ENCODE measurements at regions not wholly inside any gene's neighbourhood (a gene's known extent, or its start where the extent isn't known, plus 50 kb on each side); places are given as distances from the start of the nearest gene placed in this dataset.

DNA sequence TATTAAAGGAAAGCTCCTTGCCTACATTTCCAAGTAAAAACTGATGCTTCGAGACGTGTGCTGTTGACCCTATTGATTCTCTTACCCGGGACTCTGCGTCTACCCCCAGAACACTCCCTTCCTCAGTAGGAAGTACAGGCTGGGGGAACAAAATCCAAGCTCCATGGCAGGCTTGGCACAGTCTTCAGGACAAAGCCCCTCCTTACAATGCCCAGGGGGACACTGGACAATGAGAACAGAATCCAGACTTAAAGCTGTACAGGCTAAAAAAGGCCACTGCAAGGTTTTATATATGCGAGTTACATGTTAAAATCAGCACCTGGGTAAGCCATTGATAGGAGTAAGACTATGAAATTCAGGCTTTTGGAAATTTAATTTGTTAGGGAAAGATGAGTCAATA lies 250.6 kb upstream of the DAPK1 start:
- no peak for DNase-seq (ENCODE audit: low read depth)

DNA sequence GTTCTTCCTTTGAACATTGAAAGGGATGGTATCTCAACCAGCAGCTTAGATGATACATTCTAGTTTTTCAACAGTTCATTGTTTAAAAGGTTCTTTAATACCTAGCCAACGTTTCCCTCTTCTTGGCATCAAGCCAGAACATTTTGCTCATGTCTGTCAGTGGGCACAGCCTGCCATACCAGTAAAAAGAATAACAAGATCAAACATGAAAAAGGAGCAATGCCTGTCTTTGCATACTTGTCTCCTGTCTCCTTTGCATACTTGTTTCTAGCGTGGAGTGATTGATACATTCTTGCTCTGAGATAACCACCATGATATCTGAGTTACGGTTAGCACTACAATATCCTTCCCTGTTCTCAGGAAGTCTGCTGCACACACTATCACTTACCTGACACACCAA lies 248.6 kb upstream of the DAPK1 start:
- DNase-seq (ENCODE audit: low read depth) = no peak

DNA sequence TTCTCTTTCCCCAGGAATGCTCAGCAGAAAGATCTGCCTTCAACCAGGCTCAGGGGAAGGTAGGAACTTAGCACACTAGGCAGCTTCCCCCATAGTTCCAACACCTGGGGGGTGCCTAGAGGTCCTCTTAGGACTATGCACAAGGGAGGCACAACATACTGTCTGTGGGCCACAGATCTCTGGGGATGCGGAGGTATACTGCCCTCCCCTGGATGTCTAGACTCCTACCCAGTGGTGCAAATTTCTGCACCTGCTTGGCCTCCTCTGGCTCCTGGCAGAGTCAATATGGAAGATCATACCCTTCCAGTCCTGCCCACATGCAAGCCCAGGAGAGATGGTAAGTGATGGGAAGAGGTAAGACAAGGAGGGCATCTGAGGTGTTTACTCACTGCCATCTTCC lies 247.5 kb upstream of the DAPK1 start:
- DNase-seq (ENCODE audit: low read depth) = no peak

DNA sequence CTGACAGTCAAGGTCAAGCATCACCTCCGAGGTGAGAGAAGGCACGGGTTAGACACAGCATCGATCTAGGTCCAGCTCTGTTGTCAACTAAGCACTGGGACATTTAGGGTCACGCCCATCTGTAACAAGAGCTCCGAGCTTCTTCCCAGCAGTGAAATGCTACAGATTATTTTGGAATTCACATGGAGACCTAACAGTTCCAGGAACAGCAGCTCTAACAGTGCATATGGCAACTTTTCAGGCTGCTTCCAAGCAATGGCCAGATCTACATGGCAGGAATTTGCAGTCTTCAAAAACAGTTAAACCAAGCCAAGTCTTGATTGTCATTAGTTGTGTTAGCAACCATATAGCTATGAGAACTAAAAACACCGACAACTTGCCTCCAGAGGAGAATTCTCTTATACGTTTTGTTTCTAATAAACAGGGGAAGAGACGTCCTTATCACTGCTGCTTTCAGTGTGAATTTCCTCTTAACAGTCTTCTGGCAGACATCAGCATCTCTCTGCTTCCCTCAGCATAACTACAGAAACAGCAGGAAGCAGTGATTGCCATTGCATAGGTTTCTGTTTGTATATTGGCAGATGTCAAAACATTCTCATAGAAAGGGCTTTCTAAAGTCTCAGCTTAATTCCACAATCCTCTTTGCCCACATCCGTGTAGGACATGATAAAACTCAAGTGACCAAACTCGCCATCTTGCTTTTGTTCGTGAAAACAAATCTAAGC lies 242.1 kb upstream of the DAPK1 start:
- no peak for DNase-seq (ENCODE audit: low read depth)

DNA sequence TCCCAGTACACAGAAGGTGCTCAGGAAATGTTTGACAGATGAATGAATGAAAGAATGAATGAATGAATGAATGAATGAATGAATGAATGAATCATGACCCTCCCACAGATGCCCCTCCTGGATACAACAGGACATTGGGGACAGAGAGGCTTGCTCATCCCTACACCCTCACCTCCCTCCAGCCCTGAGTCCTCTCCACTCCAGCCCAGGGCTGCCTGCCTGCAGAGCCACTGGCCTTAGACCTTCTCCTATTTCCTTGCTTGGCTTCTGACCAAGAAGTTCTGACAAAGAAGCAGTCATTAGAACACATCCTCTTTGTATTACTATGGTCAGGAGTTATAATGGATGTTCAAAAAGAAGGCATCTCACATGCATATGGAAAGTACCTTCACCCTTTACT lies 240.7 kb upstream of the DAPK1 start:
- no peak for DNase-seq (ENCODE audit: low read depth)

DNA sequence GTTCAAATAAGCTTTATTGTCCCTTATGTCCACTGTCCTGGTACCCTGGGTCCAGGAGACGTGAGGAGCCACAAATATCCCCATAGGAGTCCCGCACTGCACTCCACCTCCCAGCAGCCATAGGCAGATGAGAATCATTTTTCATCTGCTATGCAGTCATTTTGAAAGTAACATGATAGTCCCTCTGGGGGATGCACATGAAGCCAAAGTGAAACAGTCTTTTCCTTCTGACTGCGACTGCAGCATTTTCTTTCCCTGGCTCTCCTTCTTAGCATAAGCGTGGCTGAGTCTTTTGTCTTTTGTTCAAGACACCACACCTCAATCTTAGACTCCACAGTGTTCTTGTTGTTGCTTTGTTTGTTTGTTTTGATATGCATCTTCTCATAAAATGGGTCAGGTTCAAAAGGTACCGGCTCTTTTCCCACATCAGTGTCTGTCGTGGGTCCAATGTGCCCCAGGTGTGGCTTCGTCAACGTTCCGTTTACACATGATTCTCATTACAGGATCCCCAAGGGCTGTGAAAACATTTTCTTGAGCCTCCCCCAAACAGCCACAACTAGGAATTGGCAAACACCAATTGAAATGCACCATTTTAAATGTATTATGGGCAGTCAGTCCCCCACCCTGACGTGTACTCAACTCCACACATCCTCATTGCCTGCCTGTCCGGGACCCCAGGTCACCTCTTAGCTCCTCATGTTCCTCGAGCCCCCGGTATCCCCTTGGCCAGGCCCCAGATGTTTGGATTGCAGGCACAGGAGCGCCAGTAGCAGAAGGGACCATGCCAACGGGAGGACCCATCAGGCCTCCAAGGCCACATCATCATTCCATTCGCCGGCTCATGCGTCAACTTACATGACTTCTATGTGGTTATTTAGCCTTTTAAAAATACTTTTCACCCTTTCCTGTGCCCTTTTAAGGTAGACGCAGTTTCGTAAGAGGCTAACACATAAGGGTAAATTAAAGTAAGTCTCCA lies 237.8 kb upstream of the DAPK1 start:
- DNase-seq (ENCODE audit: low read depth) = peak; percentile 95

DNA sequence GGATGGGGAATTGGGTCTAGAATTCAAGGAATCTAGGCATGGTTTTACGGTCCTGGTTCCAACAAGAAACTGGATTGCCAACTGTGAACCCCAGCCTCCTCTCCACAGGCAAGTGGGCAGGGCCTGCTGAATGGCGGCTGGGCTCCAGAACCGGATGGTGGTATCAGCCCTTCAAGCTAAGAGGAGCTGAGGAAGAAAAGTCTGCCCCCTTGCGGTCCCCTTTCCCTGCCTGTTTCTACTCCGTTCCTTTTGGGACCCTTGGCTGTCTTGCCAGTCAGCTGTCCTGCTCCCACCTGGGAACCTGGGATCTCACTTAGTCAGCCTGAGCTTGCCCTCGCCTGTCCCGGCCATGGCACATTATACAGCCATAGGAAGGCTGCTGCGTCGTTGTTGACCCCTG lies 234.4 kb upstream of the DAPK1 start:
- DNase-seq (ENCODE audit: low read depth) = no peak

DNA sequence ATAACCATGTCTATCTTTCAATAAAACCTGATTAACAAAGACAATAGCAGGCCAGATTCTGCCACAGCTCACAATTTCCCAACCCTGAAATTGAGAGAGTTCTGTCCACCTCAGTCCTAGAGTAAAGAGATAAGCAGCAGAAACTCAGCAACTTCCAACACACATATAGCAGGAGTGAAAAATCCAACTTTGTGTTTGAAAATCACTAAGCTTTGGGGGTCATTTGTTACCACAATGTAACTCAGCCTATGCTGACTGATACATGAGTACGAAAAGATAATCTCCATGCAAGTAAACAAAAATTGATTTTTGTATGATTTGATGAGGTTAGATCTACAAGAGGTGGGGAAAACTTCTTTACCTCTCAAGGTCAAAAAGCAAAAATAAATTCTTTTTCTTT lies 231.0 kb upstream of the DAPK1 start:
- no peak for DNase-seq (ENCODE audit: low read depth)

DNA sequence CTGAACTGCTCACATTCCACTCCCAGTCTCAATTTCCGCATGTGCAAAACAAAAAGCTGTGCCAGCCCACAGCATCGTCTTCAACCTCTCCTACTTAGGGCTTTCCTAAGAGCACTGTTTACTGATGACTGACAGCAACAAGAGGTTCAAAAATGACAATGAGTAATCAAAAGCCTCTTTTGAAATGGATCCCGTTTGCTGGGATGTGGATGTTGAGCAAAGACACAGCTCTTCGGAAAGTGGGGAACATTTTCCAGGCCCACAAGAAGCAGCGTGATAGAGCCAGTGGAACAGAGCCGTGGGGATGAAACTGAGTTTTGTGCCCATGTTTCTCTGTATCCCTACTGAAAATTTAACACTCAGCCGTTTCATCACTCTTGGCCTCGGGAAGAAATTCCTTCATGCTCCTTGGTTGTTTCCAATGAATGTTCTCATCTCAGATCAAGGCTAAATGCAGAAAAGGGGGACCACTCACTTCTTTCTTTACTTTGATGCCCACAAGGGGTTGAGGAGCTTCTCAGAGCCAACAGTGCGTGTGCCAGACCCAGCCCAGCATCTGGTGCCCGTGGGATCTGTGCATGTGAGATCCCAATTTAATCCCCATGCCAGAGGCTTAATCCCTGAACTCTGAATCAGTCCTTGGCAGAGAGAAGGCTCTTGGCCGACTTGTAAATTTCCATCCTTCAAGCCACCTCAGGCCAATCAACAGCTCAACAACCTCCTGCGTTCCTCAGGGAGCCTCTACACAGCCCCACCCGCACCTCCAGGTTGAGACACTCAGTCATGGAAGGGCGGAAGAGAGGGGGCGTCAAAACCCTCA lies 230.2 kb upstream of the DAPK1 start:
- DNase-seq (ENCODE audit: low read depth) = peak; percentile 85

DNA sequence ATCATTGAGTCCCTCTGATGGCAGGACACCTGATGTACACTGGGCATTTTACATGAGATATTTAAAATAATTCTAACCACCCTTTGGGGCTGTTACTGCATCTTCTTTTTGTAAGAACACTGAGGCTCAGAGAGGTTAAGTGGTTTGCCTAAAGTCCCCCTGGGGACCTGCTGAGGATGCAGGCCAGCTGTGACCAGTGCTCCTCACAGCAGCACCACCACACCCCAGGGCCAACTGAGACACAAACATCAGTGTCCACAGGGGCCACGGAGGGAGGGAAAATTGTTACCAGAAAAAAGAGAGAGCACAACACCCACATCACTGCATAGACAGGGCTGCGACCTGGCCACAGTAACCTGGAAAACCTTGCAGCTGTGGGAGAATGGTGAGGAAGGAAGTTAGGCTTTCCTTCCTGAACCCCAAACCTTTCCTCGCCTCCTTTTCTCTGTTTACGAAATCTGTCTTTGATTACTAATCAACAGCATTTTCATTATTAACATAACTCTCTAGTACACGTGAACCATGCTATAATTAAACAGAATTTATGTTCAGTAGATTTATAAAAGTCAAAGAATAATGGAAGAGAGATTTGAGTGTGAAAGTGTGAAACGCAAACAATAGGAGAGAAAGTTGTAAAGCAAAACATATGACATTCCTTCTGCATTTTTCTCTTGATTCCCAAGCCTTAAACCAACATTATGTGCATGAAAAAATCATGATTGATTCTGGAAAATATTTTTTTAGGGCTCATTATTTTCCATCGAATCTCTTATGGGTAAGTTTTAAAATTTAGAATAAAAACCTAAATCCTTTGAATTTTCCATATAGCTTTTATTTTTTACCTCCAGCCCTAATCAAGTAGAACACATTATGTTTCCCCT lies 228.1 kb upstream of the DAPK1 start:
- no peak for DNase-seq (ENCODE audit: low read depth)

DNA sequence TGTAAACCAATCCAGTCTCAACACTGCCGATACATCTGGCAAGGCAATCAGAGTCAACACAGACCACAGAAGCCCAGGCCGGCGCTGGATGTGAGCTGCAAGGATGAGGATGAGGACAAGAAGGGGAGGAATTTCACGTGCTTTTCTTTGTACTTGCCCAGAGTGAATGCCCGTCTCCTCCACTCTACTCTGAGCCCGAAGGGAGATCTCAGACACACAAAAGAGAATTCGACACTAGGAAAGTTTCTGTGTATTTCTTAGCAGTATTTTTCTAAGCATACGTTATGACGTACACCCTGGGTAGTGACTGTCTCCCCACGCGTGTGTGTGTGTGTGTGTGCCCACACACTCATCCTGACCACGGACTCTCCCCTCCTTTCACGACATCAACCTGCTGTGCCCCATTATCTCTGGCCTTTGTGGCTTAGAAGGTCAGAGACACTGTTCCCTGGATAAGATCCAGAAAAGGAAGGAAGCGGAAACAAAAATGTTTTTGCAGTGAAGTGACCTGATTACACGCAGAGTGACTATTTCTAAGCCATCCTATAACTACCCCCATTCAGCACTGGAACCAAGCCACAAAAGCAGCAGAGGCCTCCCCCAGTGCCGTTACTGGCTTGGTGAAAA lies 227.3 kb upstream of the DAPK1 start:
- no peak for DNase-seq (ENCODE audit: low read depth)

DNA sequence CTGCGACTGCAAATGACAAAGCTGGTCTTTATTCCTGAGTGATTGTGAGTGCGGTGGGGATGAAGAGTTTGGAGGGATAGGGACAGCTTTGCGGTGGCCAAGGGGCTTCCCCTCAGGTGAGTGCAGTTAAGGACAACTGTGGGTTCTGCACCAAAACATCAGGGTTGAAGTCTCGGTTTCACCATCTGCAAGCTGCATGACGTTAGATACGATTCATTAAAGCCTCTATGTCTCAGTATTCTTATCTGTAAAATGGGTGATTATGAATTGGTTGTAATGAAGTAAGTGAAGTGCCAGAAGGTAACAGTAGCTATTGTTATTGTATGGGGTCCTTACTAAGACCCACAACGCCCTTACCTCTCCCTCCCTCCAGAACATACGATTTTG lies 226.8 kb upstream of the DAPK1 start:
- DNase-seq (ENCODE audit: low read depth) = no peak

DNA sequence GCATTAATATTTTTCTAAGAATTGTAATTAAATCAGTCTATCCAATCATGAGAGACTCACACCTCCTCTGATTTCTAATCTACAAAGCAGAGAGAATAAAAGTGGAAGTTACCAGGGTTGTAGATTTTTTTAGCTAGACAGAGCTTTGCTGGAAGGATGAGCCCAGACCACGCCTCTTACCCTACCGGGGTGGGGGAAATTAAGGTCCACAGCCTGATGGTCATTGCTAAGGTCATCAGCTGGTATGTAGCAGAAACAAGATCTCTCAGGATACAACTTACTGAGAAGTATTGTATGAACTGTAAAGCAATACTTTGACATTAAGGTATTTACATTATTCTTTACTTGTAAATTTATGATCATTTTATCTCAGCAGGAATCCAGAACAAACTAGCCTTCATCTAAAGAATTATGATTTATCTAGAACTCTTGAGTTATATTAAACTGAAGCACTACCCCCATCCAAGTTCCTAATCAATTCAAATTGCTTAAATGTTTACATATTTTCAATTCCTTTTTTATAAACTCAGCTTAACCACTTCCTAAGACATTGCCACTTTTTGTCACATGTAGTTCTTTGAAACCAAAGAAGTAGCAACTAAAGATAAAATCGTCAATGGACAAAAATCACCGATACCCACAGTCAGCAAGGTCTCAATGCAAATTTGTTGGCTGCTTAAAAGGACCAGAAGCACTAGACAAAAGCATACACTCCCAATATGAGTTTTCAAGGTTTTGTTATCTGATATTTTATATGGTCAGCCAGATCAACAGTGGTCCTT lies 225.8 kb upstream of the DAPK1 start:
- DNase-seq (ENCODE audit: low read depth) = no peak

DNA sequence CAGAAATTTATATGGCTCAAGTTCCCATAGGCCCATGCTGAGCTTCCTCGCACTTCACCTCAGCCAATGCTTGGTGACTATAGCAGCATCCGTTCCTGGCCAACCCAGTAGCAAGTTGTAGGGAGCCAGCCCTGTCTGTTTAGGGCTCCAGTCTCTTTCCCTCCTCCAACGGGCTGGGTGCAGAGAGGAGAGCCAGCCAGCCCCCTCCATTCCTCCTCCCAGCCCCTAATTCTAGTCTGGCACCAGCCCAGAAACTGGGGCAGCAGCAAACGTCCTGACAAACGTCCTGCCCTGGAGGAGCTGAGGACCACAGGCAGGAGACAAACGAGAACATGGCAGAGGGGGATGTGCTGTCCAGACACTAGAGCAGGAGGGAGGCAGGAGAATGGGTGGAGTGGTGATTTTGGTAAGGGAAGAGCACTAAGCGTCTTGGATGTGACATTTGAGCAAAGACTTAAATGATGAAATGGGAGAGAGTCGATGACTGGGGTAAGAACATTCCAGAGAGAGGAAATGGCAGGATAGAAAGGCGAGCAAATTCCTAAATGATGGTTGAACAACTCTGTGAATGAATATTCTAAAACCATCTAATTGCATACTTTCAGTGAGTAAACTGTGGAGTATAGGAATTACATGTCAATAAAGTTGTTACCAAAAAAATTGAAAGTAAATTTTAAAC lies 222.5 kb upstream of the DAPK1 start:
- DNase-seq (ENCODE audit: low read depth) = no peak

DNA sequence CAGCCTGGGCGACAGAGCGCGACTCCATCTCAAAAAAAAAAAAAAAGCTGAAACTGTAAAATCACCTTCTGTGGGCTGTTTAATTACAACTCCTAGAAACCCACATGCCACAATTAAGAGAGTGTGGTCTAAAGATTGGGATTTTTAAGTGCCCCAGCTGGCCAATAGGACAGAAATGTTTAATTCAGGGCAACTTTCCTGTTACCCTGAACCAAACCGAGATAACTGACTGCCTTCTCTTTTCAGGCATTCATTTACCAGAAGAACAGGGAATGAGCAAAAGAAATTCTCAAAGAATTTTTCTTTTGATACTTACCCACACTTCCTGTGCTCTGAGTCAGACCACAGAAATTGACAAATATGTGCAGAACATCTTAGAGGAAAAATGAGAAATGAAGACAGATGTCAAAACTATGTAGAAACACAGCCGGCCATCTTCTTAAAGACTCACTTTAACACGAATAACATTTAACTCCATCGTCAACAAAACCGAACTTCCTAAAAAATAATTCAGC lies 221.3 kb upstream of the DAPK1 start:
- no peak for DNase-seq (ENCODE audit: low read depth)

DNA sequence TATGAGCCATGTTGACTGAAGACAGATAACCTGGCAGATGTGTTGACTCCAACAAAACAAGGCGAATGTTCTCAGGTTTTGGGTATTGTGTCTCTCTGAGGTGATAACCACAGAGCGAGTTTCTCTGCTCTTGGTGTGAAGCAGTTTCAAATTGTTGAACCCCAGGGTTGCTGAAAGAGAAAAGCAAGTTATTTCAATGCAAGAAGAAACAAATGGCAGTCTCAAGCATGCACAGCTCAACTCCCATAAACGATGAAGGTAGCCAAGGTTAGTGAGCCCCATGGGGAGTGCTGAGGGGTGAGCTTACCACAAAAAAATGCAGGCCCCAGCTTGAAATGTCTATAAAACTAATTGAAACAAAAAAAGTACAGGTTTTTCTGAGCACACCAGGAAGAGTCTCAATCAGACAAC lies 220.8 kb upstream of the DAPK1 start:
- DNase-seq (ENCODE audit: low read depth) = no peak

DNA sequence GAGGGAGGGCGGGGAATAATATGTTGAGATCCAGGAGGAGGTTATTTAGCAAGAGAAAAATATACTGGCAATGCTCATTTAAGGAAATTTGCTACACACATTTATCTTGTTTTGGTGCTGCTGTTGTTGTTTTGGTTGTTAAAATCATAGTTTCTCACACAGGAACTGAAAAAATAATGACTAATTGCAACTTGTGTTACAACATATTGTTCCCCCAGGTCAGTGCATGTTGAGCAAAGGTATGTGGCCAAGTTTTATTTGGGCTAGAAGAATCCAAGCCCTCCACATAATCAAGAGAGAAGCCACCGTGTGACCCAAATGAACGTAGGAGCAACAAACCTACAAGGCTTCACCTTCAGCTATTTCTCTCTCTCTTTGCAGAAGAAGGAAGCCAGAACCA lies 220.3 kb upstream of the DAPK1 start:
- no peak for DNase-seq (ENCODE audit: low read depth)

DNA sequence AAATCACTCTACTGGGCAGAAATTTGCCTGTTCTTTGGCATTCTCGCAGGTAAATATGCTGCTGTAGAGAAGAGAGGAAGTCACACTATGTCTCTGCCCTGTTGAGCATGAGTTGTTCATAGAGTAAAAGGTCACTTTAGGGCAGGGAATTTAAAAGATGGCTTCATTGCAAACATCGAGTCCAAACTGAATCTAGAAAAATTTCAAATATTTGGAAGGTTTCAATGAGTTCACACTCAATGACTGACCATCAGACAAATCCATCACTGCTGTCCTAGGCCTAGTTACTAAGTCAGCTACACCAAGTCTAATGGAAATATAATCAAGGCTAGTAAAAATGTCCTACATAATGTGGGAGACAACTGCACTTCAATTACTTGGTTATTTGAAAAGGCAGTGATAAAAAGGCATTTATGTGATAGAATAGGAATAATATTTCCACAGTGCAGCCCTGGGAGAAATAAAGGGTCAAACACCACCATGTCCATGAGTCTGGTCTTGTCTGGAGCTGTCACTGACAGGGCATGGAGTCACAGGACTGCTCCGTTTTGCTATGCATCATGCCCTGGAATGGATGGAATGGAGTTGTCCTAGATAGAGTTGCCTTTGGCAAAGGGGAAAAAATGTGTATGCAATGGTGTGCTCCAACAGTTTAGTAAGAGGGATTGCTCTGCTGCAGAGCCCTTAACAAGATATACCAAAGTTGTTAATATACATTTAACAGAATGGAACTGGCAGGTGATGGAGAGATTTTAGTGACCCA lies 218.5 kb upstream of the DAPK1 start:
- DNase-seq (ENCODE audit: low read depth) = no peak
